NCI-H748 treated with DMSO at 0.1 percent for 48 hours (cell line): ENCODE measurements at regions not wholly inside any gene's neighbourhood (a gene's known extent, or its start where the extent isn't known, plus 50 kb on each side); places are given as distances from the start of the nearest gene placed in this dataset.

ENCODE experiments used
- DNase-seq: peaks from one replicate; lab custom pipeline; 2025; lab: John Stamatoyannopoulos, UW

DNA sequence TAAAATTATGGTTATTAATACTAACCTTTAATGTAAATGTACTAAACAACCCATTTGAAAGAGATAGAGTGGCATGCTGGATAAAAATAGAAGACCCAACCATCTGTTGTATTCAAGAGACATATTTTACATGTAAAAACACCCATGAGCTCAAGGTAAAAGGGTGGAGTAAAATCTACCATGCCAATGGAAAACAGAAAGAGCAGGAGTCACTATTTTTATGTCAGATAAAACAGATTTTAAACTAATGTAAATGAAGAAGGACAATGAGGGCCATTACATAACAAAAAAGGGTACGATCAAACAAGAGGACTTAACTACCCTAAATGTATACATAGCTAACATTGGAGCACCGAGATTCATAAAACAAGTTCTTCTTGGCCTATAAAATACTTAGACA, 66.3 kb downstream of the ITM2A start:
- DNase-seq = no peak

DNA sequence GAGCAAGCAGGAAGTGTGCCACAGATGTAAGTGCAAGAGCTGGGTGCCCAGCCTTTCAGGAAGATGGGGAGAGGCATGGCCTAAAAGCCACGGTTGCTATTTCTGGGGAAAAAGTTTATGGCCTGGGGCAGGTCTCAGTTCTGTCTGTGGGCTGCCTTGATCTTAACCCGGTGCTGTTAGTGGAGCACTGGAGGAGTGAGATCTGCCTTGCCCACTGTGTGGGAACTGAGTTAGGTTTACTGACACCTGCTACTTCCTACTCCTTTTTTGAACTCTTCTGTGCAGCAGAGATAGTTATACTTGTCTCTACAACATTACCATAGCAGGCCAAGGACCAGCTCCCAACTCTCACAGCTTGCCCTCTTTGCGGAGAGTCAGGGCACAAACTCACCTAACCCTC, 76.5 kb downstream of the ITM2A start:
- DNase-seq = no peak

DNA sequence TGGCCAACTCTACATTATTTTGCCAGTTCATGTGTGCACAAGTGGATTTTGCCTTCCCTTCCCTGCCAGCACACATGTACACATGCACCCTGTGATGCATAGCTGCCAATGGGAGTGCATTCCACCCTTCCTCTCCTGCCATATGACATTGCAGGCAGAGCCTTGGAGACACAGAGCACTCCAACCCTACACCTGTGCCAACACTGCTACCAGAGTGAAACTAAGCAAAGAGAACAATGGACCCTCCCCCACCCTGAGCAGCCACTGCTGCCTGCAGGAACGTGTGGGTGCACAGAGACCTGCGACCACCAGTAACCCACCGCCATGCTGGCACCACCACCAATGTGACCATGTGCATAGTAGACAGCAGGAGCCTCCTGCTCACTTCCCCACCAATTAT, 78.4 kb downstream of the ITM2A start:
- no peak for DNase-seq

DNA sequence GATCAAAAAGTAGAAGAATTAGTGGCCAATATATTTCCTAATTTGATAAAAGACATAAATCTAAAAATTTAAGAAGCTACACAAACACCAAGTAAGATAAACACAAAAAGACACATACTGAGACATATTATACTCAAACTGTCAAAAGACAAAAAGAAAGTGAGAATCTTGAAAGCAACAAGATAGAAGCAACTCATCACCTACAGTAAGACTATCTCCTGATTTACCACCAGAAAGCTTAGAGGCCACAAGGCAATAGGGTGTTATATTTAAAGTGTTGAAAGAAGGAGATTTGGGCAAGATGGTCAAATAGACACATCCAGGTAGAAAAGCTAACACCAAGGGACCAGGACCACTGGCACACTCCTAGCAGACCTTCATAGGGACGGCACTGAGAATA, 79.4 kb downstream of the ITM2A start:
- no peak for DNase-seq

DNA sequence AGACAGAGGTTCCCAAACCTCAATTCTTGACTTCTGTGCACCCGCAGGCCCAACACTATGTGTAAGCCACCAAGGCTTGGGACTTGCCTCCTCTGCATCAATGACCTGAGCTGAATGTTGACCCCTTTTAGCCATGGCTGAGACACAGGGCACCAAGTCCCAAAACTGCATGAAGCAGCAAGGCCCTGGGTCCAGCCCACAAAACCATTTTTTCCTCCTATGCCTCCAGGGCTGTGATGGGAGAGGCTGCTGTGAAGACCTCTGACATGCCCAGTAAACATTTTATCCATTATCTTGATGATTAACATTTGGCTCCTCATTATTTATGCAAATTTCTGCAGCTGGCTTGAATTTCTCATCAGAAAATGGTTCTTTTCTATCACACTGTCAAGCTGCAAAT, 85.4 kb downstream of the ITM2A start:
- no peak for DNase-seq

DNA sequence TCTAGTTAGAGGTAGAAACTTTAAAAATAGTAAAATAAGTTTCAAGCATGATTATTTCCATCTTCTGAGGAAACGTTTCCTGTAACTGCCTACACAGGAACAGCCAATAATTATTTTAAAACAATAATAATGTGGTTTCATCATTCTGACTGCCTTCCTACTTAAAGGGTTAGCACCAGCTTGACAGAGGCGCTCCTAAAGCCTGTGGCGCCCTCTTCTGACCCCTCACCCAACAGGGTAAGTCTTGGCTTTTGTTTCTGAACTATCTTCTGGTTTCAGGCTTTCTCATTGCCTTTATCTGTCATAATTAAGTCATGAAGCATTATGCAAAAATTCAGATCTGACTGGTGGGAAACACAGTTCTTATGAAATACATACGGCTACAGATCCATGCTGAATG, 96.7 kb downstream of the ITM2A start:
- peak; percentile 23 for DNase-seq

DNA sequence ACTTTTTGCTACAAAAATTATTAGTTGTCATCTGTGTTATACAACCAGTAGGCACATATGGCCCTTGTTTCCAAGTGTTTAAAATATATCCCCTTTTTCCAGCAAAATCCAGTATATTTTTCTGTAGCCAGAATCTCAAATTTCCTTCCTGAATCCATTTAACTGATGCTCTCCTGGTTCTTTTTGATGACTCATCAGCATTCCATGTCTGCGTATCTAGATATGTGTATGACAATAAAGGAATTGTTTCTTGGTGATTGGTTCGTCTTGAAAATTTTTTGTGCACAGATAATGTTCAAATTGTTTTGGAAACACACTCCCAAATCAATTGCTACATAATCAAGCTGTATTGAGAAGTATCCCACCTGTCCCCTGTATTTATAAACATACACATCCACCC, 98.3 kb downstream of the ITM2A start:
- no peak for DNase-seq

DNA sequence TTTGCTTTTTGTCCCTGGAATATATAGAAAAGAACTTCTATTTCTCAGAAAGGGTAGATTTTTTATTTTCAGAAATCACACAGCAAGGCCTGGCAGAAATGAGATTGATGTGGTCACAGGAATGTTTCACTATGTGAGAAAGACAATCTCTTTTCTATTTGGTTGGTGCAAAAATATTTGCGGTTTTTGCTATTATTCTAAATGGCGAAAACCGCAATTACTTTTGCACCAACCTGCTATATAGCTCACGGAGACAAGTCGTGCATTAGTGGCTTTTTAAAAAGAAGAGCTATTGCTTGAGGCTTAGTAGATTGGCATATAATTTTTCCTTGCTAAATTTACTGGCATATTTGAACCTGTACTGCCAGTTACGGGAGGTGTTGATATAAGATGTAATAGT, 100.4 kb downstream of the ITM2A start:
- no peak for DNase-seq

DNA sequence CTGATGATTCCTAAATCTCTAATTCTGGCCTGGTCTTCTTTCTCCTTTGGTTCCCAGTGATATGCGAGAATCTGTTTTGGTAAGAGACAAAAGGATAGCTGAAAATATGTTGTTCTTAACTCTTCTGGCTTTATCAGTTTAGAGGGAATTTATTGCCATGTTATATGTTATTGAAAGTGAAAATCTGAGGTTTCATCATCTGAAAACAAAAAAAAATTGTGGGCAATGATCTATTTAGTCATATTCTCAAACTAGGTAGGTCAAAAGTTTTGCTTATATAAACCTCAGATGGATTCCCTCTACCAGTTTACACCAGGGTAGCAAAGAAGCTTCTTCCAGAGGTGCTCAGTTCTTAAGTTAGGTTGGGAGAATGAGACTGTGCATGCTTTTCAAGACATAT, 103.6 kb downstream of the ITM2A start:
- DNase-seq = no peak

DNA sequence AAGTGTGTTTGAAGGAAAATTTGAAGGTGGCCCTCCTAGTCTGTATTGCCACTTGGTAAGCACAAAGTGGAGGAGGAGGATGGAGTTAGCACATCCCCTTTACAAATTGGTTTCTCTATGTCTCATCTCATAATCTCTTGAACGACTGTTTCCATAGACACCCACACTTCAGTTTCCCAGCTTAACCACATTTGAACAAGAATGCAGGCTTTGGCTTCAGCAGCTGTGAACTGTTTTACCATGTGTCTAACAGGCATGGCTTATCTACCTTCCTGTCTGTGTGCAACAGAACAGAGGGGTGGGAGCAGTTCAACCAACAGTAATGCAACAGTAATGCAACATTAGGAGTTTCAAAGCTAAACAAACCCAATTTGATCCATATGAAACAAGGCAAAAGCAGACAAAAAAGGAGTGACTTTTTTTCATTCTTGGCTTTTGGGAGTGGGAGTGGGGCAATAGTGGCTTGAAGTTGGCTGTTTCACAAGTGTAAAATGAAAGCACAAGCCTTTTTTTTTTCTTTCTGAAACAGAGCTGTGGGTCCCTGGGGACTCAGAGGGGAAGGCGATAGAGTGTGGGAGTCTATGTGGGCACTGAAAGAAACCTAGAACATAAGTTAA, 108.0 kb downstream of the ITM2A start:
- no peak for DNase-seq

DNA sequence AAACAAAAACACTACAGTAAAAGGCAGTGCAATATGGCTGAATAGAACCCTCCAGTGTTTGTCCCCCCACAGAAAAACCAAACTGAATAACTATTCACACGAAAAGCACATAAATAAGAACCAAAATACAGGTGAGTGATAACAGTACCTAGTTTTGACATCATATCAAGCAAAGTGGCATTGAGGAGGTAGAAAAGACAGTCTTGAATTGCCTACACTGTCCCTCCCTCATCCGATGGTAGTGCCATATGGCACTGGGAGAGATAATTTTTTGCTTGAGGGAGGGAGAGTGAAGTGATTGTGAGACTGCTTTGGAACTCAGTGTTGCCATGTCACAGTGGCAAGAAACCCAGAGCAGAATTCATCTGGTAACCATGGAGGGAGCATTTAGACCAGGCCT, 99.2 kb downstream of the GPR174 start:
- DNase-seq = no peak

DNA sequence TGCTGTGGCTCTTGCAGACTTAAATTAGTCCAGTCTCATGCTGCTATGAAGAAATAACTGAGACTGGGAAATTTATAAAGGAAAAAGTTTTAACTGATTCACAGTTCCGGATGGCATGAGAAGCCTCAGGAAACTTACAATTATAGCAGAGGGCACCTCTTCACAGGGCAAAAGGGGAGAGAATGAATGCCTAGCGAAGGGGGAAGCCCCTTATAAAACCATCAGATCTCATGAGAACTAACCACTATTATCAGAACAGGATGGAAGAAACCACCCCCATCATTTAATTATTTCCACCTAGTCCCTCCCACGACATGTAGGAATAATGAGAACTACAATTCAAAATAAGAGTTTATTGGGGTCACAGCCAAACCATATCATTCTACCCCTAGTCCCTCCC, 91.4 kb downstream of the GPR174 start:
- no peak for DNase-seq

DNA sequence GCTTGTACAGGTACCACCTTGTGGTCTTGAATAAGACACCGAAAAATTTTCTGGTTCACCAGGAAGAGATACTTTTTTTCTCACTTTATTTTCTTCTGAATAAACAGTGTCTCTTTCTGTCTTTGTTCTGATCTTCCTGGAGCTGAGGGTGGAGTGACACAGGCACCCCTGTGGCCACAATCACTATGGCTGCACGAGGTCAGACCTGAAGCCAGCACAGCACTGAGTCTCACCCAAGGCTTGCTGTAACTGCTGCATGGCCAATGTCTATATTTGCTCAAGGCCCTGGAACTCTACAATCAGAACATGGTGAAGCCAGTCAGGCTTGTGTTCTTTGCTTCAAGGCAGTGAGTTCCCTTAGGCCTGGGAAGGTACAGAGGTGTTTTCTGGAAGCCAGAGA, 87.2 kb downstream of the GPR174 start:
- no peak for DNase-seq
